Uterus (tissue), 2 donors: ENCODE measurements at regions not wholly inside any gene's neighbourhood (a gene's known extent, or its start where the extent isn't known, plus 50 kb on each side); places are given as distances from the start of the nearest gene placed in this dataset.

ENCODE experiments used
- CTCF ChIP-seq, 4 experiments: fragments of 200-600 bp in 2 of 4; fragments of 450-650 bp in 2 of 4; sonication (generic) in 2 of 4; IDR thresholded peaks; one replicate each; pipeline ENCODE4 v1.5.1; 2016 to 2019; ENCODE audit warnings: antibody characterized with exemption in 4 of 4, mild to moderate bottlenecking in 2 of 4, moderate library complexity in 1 of 4
- POLR2A ChIP-seq, 2 donors: fragments of 450-650 bp; IDR thresholded peaks; one replicate each; pipeline ENCODE4 v1.6.1; 2016; ENCODE audit warnings: antibody characterized with exemption in 2 of 2, mild to moderate bottlenecking in 1 of 2, moderate library complexity in 1 of 2

GRCh38 chr2:106602042-106602441 is 114.9 kb downstream of the CD8B2 start:
- TF ChIP-seq CTCF (IDR thresholded peaks at IDR 0.05): no peak
- TF ChIP-seq POLR2A (IDR thresholded peaks at IDR 0.05): no peak
